ENCODE measurements at regions not wholly inside any gene's neighbourhood (a gene's known extent, or its start where the extent isn't known, plus 50 kb on each side); places are given as distances from the start of the nearest gene placed in this dataset.

GRCh38 chr1:4307468-4307845 is 347.0 kb upstream of the AJAP1 start:
- in situ Hi-C loops (cut with MboI; ENCODE audit: low pct_unique_long_range_greater_than_20kb, low sequenced_read_pairs, unreplicated experiment), result no loop called here
- DNase-seq (ENCODE audit: low spot score), result no peak
- no peak for TF ChIP-seq CTCF (IDR thresholded peaks at IDR 0.05; ENCODE audit: extremely low read depth, insufficient read depth, missing control alignments)

GRCh38 chr1:4307911-4308545 is 346.4 kb upstream of the AJAP1 start:
- DNase-seq (ENCODE audit: low spot score), result no peak
- in situ Hi-C loops (cut with MboI; ENCODE audit: low pct_unique_long_range_greater_than_20kb, low sequenced_read_pairs, unreplicated experiment), result no loop called here
- TF ChIP-seq CTCF (IDR thresholded peaks at IDR 0.05; ENCODE audit: extremely low read depth, insufficient read depth, missing control alignments), result no peak

- no peak for TF ChIP-seq CTCF (IDR thresholded peaks at IDR 0.05; ENCODE audit: extremely low read depth, insufficient read depth, missing control alignments)
- in situ Hi-C loops (cut with MboI; ENCODE audit: low pct_unique_long_range_greater_than_20kb, low sequenced_read_pairs, unreplicated experiment), result no loop called here
- DNase-seq (ENCODE audit: low spot score), result no peak
Observed at GRCh38 chr1:4308806-4309205, 345.6 kb upstream of the AJAP1 start.

GRCh38 chr1:4309676-4310320 is 344.6 kb upstream of the AJAP1 start:
- TF ChIP-seq CTCF (IDR thresholded peaks at IDR 0.05; ENCODE audit: extremely low read depth, insufficient read depth, missing control alignments), result no peak
- no peak for DNase-seq (ENCODE audit: low spot score)
- in situ Hi-C loops (cut with MboI; ENCODE audit: low pct_unique_long_range_greater_than_20kb, low sequenced_read_pairs, unreplicated experiment), result no loop called here

- in situ Hi-C loops (cut with MboI; ENCODE audit: low pct_unique_long_range_greater_than_20kb, low sequenced_read_pairs, unreplicated experiment), result no loop called here
- no peak for DNase-seq (ENCODE audit: low spot score)
- TF ChIP-seq CTCF (IDR thresholded peaks at IDR 0.05; ENCODE audit: extremely low read depth, insufficient read depth, missing control alignments), result no peak
Observed at GRCh38 chr1:4310396-4310923, 343.9 kb upstream of the AJAP1 start.

GRCh38 chr1:4312024-4312423 is 342.4 kb upstream of the AJAP1 start:
- TF ChIP-seq CTCF (IDR thresholded peaks at IDR 0.05; ENCODE audit: extremely low read depth, insufficient read depth, missing control alignments), result no peak
- no peak for DNase-seq (ENCODE audit: low spot score)
- in situ Hi-C loops (cut with MboI; ENCODE audit: low pct_unique_long_range_greater_than_20kb, low sequenced_read_pairs, unreplicated experiment), result no loop called here
